ENCODE measurements at regions not wholly inside any gene's neighbourhood (a gene's known extent, or its start where the extent isn't known, plus 50 kb on each side); places are given as distances from the start of the nearest gene placed in this dataset.

DNA sequence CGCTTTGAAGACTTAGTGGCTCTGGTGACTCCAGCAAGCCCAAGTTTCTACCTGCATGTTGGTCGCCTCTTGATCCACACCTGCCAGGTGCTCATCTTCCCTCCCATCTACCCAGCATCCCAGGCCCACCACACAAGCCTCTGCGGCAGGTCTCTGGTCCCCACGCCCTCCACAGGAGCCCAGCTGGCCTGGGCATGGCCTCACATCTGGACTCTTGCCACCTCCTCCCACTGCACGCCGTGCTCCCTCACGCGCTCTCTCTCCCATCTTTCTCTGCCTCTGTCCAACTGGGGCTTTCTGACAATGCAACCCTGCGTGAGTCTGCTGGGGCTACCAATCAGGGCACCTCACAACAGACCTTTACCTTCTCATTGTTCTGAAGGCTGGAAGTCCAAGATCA, 50.2 kb upstream of the FGFR2 start:
- DNase-seq (ENCODE audit: low read depth, low spot score) (no peak), ATAC-seq (no peak), FAIRE-seq (no peak)
- no peaks in the 10 kb centered on the region for H3K4me1 ChIP-seq (ENCODE audit: control insufficient read depth, insufficient read depth, low read length)
- no peaks in the 10 kb centered on the region for H4K20me1 ChIP-seq (ENCODE audit: control insufficient read depth, insufficient read depth)
- ChIA-PET RAD21 (ENCODE audit: unreplicated experiment) (no interaction called here), CTCF (no interaction called here), POLR2A (no interaction called here), SMC1A (ENCODE audit: uncharacterized antibody, unreplicated experiment) (no interaction called here)
- H3K4me3 ChIP-seq: no peak overlapping the region
- intact Hi-C loops (cut with micrococcal nuclease; ENCODE audit: unreplicated experiment): no loop called here
- no peak overlapping the region for H3K4me2 ChIP-seq (ENCODE audit: control insufficient read depth, insufficient read depth)
- H2AFZ ChIP-seq (ENCODE audit: control insufficient read depth, low read depth, low read length): no peak overlapping the region
- H3K79me2 ChIP-seq (ENCODE audit: control insufficient read depth, insufficient read depth, low read length): no peaks in the 10 kb centered on the region
- in situ Hi-C loops (cut with MboI): no loop called here
- no peak overlapping the region for H3K27ac ChIP-seq (ENCODE audit: control insufficient read depth, insufficient read depth)
- WGBS (ENCODE audit: insufficient coverage, insufficient replicate concordance, low lambda C conversion rate, missing lambda C conversion rate): 46% methylated on average over 9 of the region's 9 CpGs
- H3K9me3 ChIP-seq (replicated peaks; ENCODE audit: control insufficient read depth, insufficient read depth, low read length): no peaks in the 10 kb centered on the region
- H3K27me3 ChIP-seq (replicated peaks in 1 of 2; ENCODE audit: control insufficient read depth in 2 of 2, insufficient read depth in 2 of 2, low read length in 1 of 2): peaks cover 0 to 1% of the 10 kb centered on the region in 2 experiments; a peak in 1 of 4 replicates
- H3K36me3 ChIP-seq (ENCODE audit: control insufficient read depth in 2 of 2, insufficient read depth in 2 of 2, low read length in 1 of 2): no peaks in the 10 kb centered on the region
- no TSS peak for BruUV-seq (replicated peaks)
- H3K9ac ChIP-seq (ENCODE audit: control insufficient read depth, insufficient read depth, low read length): no peak overlapping the region
- no peak for TF ChIP-seq MYC (IDR thresholded peaks at IDR 0.05; ENCODE audit: insufficient read depth, insufficient read length, insufficient replicate concordance, low read length, severe bottlenecking)
- no peak for TF ChIP-seq TCF12 (IDR thresholded peaks at IDR 0.05; ENCODE audit: low read depth, low read length)
- TF ChIP-seq, protein P1, sequence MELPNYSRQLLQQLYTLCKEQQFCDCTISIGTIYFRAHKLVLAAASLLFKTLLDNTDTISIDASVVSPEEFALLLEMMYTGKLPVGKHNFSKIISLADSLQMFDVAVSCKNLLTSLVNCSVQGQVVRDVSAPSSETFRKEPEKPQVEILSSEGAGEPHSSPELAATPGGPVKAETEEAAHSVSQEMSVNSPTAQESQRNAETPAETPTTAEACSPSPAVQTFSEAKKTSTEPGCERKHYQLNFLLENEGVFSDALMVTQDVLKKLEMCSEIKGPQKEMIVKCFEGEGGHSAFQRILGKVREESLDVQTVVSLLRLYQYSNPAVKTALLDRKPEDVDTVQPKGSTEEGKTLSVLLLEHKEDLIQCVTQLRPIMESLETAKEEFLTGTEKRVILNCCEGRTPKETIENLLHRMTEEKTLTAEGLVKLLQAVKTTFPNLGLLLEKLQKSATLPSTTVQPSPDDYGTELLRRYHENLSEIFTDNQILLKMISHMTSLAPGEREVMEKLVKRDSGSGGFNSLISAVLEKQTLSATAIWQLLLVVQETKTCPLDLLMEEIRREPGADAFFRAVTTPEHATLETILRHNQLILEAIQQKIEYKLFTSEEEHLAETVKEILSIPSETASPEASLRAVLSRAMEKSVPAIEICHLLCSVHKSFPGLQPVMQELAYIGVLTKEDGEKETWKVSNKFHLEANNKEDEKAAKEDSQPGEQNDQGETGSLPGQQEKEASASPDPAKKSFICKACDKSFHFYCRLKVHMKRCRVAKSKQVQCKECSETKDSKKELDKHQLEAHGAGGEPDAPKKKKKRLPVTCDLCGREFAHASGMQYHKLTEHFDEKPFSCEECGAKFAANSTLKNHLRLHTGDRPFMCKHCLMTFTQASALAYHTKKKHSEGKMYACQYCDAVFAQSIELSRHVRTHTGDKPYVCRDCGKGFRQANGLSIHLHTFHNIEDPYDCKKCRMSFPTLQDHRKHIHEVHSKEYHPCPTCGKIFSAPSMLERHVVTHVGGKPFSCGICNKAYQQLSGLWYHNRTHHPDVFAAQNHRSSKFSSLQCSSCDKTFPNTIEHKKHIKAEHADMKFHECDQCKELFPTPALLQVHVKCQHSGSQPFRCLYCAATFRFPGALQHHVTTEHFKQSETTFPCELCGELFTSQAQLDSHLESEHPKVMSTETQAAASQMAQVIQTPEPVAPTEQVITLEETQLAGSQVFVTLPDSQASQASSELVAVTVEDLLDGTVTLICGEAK (IDR thresholded peaks at IDR 0.05; ENCODE audit: borderline replicate concordance): no peak
- TF ChIP-seq, protein P2, sequence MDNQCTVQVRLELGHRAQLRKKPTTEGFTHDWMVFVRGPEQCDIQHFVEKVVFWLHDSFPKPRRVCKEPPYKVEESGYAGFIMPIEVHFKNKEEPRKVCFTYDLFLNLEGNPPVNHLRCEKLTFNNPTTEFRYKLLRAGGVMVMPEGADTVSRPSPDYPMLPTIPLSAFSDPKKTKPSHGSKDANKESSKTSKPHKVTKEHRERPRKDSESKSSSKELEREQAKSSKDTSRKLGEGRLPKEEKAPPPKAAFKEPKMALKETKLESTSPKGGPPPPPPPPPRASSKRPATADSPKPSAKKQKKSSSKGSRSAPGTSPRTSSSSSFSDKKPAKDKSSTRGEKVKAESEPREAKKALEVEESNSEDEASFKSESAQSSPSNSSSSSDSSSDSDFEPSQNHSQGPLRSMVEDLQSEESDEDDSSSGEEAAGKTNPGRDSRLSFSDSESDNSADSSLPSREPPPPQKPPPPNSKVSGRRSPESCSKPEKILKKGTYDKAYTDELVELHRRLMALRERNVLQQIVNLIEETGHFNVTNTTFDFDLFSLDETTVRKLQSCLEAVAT (IDR thresholded peaks at IDR 0.05): no peak

All from GM12878 (cell line).